Stimulated activated CD4-positive, alpha-beta T cell treated with anti-CD3 and anti-CD28 coated beads, TNF-alpha, amount 100 ng/mL, for 1 hour (primary cell): ENCODE measurements at regions not wholly inside any gene's neighbourhood (a gene's known extent, or its start where the extent isn't known, plus 50 kb on each side); places are given as distances from the start of the nearest gene placed in this dataset.

Experiments
- DNase-seq, 3 donors: peaks; one replicate each; pipeline ENCODE4 v3.0.0-alpha.2; 2020; ENCODE audit warnings: low read depth in 3 of 3, low spot score in 1 of 3

GRCh38 chr4:58561170-58561569 is 1451.0 kb upstream of the IGFBP7 start:
- no peak for DNase-seq

GRCh38 chr4:58560736-58561135 is 1450.6 kb upstream of the IGFBP7 start:
- no peak for DNase-seq

GRCh38 chr4:58553679-58554078 is 1443.5 kb upstream of the IGFBP7 start:
- DNase-seq = no peak

GRCh38 chr4:58553031-58553430 is 1442.8 kb upstream of the IGFBP7 start:
- DNase-seq = no peak

- DNase-seq = no peak
These were observed 1441.5 kb upstream of the IGFBP7 start for GRCh38 chr4:58551676-58552075.

GRCh38 chr4:58543465-58543864 is 1433.3 kb upstream of the IGFBP7 start:
- DNase-seq = no peak

GRCh38 chr4:58541926-58542325 is 1431.7 kb upstream of the IGFBP7 start:
- DNase-seq = no peak

GRCh38 chr4:58522765-58523382 is 1412.7 kb upstream of the IGFBP7 start:
- no peak for DNase-seq

GRCh38 chr4:58515226-58515625 is 1405.0 kb upstream of the IGFBP7 start:
- no peak for DNase-seq

GRCh38 chr4:58514299-58514698 is 1404.1 kb upstream of the IGFBP7 start:
- no peak for DNase-seq

- DNase-seq = no peak
These were observed 1400.5 kb upstream of the IGFBP7 start for GRCh38 chr4:58510652-58511051.

- no peak for DNase-seq
These were observed 1396.9 kb upstream of the IGFBP7 start for GRCh38 chr4:58507079-58507478.

- no peak for DNase-seq
These were observed 1392.7 kb upstream of the IGFBP7 start for GRCh38 chr4:58502839-58503238.

GRCh38 chr4:58499182-58499581 is 1389.0 kb upstream of the IGFBP7 start:
- DNase-seq = no peak

GRCh38 chr4:58491620-58492019 is 1381.4 kb upstream of the IGFBP7 start:
- DNase-seq = no peak

GRCh38 chr4:58477950-58478349 is 1367.8 kb upstream of the IGFBP7 start:
- no peak for DNase-seq

GRCh38 chr4:58477513-58477912 is 1367.3 kb upstream of the IGFBP7 start:
- DNase-seq = no peak

- no peak for DNase-seq
These were observed 1364.9 kb upstream of the IGFBP7 start for GRCh38 chr4:58475097-58475496.

- DNase-seq = no peak
These were observed 1354.8 kb upstream of the IGFBP7 start for GRCh38 chr4:58465031-58465430.

- no peak for DNase-seq
These were observed 1346.7 kb upstream of the IGFBP7 start for GRCh38 chr4:58456727-58457384.

GRCh38 chr4:58453956-58454355 is 1343.8 kb upstream of the IGFBP7 start:
- no peak for DNase-seq

- DNase-seq = no peak
These were observed 1341.5 kb upstream of the IGFBP7 start for GRCh38 chr4:58451707-58452106.

- no peak for DNase-seq
These were observed 1325.7 kb upstream of the IGFBP7 start for GRCh38 chr4:58435871-58436270.
